WTC11 (cell line): ENCODE measurements at regions not wholly inside any gene's neighbourhood (a gene's known extent, or its start where the extent isn't known, plus 50 kb on each side); places are given as distances from the start of the nearest gene placed in this dataset.

Experiments used
- ATAC-seq: fragments of 200-7000 bp; cut with Tn5 transposase; 2 replicates; pipeline ENCODE4 v1.10.0; 2021; ENCODE audit warnings: mild to moderate bottlenecking, moderate library complexity
- CTCF ChIA-PET: fragments of 300-600 bp; sonication (Branson Sonifier 250); formaldehyde crosslinking; loops from one replicate; lab custom pipeline; 2021; ENCODE audit warnings: antibody characterized with exemption; lab: Charles Lee
- POLR2A ChIA-PET: fragments of 350-600 bp; sonication (Branson Sonifier 250); formaldehyde crosslinking; loops from one replicate; lab custom pipeline; 2021; ENCODE audit warnings: antibody characterized with exemption; lab: Charles Lee
- DNase-seq: peaks from one replicate; pipeline ENCODE4 v3.0.0; 2021; ENCODE audit warnings: low spot score
- H3K27ac Mint-ChIP-seq: 2 replicates; pipeline ENCODE4 v1.8.0; 2021; ENCODE audit warnings: mixed read lengths
- H3K27me3 Mint-ChIP-seq: 2 replicates; pipeline ENCODE4 v1.8.0; 2021; ENCODE audit warnings: low read depth, mild to moderate bottlenecking, moderate library complexity, mixed read lengths
- H3K36me3 Mint-ChIP-seq: 2 replicates; pipeline ENCODE4 v1.8.0; 2021; ENCODE audit warnings: mixed read lengths
- H3K4me1 Mint-ChIP-seq: 2 replicates; pipeline ENCODE4 v1.8.0; 2022; ENCODE audit warnings: mixed read lengths
- H3K4me3 Mint-ChIP-seq: 2 replicates; pipeline ENCODE4 v1.8.0; 2021; ENCODE audit warnings: mild to moderate bottlenecking, moderate library complexity, mixed read lengths
- H3K9me3 Mint-ChIP-seq: 2 replicates; pipeline ENCODE4 v1.8.0; 2021; ENCODE audit warnings: mixed read lengths
- ESRRA ChIP-seq: sonication (generic); formaldehyde crosslinking; IDR thresholded peaks from 2 replicates; pipeline ENCODE4 v1.8.1; 2022; ENCODE audit warnings: mild to moderate bottlenecking, missing genetic modification reagents, borderline replicate concordance
- GABPB1 ChIP-seq: sonication (generic); formaldehyde crosslinking; IDR thresholded peaks from 2 replicates; pipeline ENCODE4 v1.8.1; 2023; ENCODE audit warnings: mild to moderate bottlenecking, missing genetic modification reagents
- ZNF219 ChIP-seq: sonication (generic); formaldehyde crosslinking; IDR thresholded peaks from 2 replicates; pipeline ENCODE4 v1.8.0; 2023; ENCODE audit warnings: missing genetic modification reagents, mild to moderate bottlenecking, borderline replicate concordance
- ZNF232 ChIP-seq: sonication (generic); formaldehyde crosslinking; IDR thresholded peaks from 2 replicates; pipeline ENCODE4 v1.8.0; 2022; ENCODE audit warnings: mild to moderate bottlenecking, missing genetic modification reagents
- ZNF396 ChIP-seq: fragments of 250-450 bp; sonication (Bioruptor Pico); IDR thresholded peaks from 2 replicates; pipeline ENCODE4 v1.8.0; 2021; ENCODE audit warnings: mild to moderate bottlenecking, moderate library complexity, borderline replicate concordance
- ZNF423 ChIP-seq: fragments of 250-450 bp; sonication (Bioruptor Pico); IDR thresholded peaks from 2 replicates; pipeline ENCODE4 v2.1.2; 2022; ENCODE audit warnings: mild to moderate bottlenecking, moderate library complexity
- TF ChIP-seq, protein P1 (sequence below): fragments of 250-450 bp; sonication (Bioruptor Pico); IDR thresholded peaks from 2 replicates; pipeline ENCODE4 v1.9.0; 2021; ENCODE audit warnings: moderate library complexity, mild to moderate bottlenecking, inconsistent platforms, borderline replicate concordance
- TF ChIP-seq, protein P2 (sequence below): fragments of 250-450 bp; sonication (Bioruptor Pico); IDR thresholded peaks from 2 replicates; pipeline ENCODE4 v2.1.2; 2022; ENCODE audit warnings: mild to moderate bottlenecking, moderate library complexity
- TF ChIP-seq, protein P3 (sequence below): sonication (generic); formaldehyde crosslinking; IDR thresholded peaks from 2 replicates; pipeline ENCODE4 v1.8.1; 2022; ENCODE audit warnings: low read depth, missing genetic modification reagents, borderline replicate concordance
- TF ChIP-seq, protein P4 (sequence below): sonication (generic); formaldehyde crosslinking; IDR thresholded peaks from 2 replicates; pipeline ENCODE4 v1.8.0; 2022; ENCODE audit warnings: missing genetic modification reagents
- TF ChIP-seq, protein P5 (sequence below): sonication (generic); formaldehyde crosslinking; conservative IDR thresholded peaks from 2 replicates; pipeline ENCODE4 v1.8.1; 2022; ENCODE audit warnings: mild to moderate bottlenecking, missing genetic modification reagents
- TF ChIP-seq, protein P6 (sequence below): sonication (generic); formaldehyde crosslinking; IDR thresholded peaks from 2 replicates; pipeline ENCODE4 v1.8.1; 2022; ENCODE audit warnings: mild to moderate bottlenecking, missing genetic modification reagents, moderate library complexity, borderline replicate concordance
- TF ChIP-seq, protein P7 (sequence below): sonication (generic); formaldehyde crosslinking; IDR thresholded peaks from 2 replicates; pipeline ENCODE4 v1.8.0; 2022; ENCODE audit warnings: mild to moderate bottlenecking, missing genetic modification reagents
- TF ChIP-seq, protein P8 (sequence below): sonication (generic); formaldehyde crosslinking; IDR thresholded peaks from 2 replicates; pipeline ENCODE4 v1.8.1; 2022; ENCODE audit warnings: low read depth, mild to moderate bottlenecking, moderate library complexity, missing genetic modification reagents, borderline replicate concordance
- TF ChIP-seq, protein P9 (sequence below): fragments of 250-450 bp; sonication (Bioruptor Pico); conservative IDR thresholded peaks from 2 replicates; pipeline ENCODE4 v1.9.0; 2021; ENCODE audit warnings: mild to moderate bottlenecking
- TF ChIP-seq, protein P10 (sequence below): sonication (generic); formaldehyde crosslinking; IDR thresholded peaks from 2 replicates; pipeline ENCODE4 v1.8.1; 2023; ENCODE audit warnings: mild to moderate bottlenecking, missing genetic modification reagents, borderline replicate concordance
- TF ChIP-seq, protein P11 (sequence below): sonication (generic); formaldehyde crosslinking; IDR thresholded peaks from 2 replicates; pipeline ENCODE4 v1.8.1; 2023; ENCODE audit warnings: mild to moderate bottlenecking, missing genetic modification reagents, moderate library complexity

DNA sequence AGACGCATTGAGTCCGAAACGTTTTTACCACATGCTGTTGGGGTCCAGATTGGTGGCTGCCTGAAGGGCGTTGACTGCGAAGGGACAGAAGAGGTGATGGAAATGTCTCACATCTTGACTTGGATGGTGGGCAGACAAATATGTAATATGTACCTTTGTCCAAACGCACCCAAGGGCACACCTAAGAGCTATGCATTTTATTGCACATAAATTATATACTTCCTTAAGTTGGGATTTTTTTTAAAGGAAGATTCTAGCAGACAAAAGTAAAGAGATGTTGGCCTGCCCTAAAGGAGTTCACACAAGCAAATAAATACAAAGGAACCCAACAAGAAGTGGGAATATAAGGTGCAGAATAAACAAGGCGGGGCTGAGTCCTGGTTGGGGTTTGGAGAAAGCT lies 91.1 kb upstream of the TBL1X start (continued):
- TF ChIP-seq ZNF232 (CRISPR knock-in tag) (no peak), ZNF423 (CRISPR knock-in tag) (no peak), GABPB1 (CRISPR knock-in tag) (no peak), ESRRA (CRISPR knock-in tag) (no peak)
- TF ChIP-seq, protein P1, sequence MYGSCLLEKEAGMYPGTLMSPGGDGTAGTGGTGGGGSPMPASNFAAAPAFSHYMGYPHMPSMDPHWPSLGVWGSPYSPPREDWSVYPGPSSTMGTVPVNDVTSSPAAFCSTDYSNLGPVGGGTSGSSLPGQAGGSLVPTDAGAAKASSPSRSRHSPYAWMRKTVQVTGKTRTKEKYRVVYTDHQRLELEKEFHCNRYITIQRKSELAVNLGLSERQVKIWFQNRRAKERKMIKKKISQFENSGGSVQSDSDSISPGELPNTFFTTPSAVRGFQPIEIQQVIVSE (CRISPR knock-in tag) = no peak

DNA sequence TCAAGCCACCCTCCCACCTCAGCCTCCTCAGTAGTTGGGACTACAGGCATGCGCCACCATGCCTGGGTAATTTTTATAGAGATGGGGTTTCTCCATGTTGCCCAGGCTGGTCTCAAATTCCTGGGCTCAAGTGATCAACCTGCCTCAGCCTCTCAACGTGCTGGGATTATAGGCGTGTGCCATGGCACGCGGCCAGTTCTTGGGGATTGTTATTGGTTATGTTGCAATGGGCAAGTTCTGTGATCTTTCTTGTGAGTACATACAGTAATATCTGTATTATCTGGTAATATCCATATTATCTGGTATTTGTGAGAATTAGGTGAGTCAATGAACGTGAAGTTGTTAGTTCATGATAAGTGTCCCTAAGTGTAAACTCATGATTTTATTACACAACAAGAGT lies 90.3 kb upstream of the TBL1X start:
- H3K9me3 Mint-ChIP-seq = peaks cover 10% of the 10 kb centered on the region; the same call in 1 of the 2 replicates
- CTCF ChIA-PET = no interaction called here
- H3K4me3 Mint-ChIP-seq = no peak overlapping the region
- POLR2A ChIA-PET = no interaction called here
- no peak for DNase-seq
- no peak overlapping the region for H3K27ac Mint-ChIP-seq
- no peaks in the 10 kb centered on the region for H3K36me3 Mint-ChIP-seq
- no peaks in the 10 kb centered on the region for H3K27me3 Mint-ChIP-seq
- no peaks in the 10 kb centered on the region for H3K4me1 Mint-ChIP-seq
- ATAC-seq = no peak
- TF ChIP-seq, protein P2, sequence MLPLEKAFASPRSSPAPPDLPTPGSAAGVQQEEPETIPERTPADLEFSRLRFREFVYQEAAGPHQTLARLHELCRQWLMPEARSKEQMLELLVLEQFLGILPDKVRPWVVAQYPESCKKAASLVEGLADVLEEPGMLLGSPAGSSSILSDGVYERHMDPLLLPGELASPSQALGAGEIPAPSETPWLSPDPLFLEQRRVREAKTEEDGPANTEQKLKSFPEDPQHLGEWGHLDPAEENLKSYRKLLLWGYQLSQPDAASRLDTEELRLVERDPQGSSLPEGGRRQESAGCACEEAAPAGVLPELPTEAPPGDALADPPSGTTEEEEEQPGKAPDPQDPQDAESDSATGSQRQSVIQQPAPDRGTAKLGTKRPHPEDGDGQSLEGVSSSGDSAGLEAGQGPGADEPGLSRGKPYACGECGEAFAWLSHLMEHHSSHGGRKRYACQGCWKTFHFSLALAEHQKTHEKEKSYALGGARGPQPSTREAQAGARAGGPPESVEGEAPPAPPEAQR (CRISPR knock-in tag) = no peak
- TF ChIP-seq, protein P3, sequence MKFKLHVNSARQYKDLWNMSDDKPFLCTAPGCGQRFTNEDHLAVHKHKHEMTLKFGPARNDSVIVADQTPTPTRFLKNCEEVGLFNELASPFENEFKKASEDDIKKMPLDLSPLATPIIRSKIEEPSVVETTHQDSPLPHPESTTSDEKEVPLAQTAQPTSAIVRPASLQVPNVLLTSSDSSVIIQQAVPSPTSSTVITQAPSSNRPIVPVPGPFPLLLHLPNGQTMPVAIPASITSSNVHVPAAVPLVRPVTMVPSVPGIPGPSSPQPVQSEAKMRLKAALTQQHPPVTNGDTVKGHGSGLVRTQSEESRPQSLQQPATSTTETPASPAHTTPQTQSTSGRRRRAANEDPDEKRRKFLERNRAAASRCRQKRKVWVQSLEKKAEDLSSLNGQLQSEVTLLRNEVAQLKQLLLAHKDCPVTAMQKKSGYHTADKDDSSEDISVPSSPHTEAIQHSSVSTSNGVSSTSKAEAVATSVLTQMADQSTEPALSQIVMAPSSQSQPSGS (CRISPR knock-in tag) = no peak
- TF ChIP-seq, protein P4, sequence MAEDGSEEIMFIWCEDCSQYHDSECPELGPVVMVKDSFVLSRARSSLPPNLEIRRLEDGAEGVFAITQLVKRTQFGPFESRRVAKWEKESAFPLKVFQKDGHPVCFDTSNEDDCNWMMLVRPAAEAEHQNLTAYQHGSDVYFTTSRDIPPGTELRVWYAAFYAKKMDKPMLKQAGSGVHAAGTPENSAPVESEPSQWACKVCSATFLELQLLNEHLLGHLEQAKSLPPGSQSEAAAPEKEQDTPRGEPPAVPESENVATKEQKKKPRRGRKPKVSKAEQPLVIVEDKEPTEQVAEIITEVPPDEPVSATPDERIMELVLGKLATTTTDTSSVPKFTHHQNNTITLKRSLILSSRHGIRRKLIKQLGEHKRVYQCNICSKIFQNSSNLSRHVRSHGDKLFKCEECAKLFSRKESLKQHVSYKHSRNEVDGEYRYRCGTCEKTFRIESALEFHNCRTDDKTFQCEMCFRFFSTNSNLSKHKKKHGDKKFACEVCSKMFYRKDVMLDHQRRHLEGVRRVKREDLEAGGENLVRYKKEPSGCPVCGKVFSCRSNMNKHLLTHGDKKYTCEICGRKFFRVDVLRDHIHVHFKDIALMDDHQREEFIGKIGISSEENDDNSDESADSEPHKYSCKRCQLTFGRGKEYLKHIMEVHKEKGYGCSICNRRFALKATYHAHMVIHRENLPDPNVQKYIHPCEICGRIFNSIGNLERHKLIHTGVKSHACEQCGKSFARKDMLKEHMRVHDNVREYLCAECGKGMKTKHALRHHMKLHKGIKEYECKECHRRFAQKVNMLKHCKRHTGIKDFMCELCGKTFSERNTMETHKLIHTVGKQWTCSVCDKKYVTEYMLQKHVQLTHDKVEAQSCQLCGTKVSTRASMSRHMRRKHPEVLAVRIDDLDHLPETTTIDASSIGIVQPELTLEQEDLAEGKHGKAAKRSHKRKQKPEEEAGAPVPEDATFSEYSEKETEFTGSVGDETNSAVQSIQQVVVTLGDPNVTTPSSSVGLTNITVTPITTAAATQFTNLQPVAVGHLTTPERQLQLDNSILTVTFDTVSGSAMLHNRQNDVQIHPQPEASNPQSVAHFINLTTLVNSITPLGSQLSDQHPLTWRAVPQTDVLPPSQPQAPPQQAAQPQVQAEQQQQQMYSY (CRISPR knock-in tag) = no peak
- TF ChIP-seq, protein P5, sequence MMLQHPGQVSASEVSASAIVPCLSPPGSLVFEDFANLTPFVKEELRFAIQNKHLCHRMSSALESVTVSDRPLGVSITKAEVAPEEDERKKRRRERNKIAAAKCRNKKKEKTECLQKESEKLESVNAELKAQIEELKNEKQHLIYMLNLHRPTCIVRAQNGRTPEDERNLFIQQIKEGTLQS (CRISPR knock-in tag) = no peak
- TF ChIP-seq ZNF396 (CRISPR knock-in tag) = no peak
- TF ChIP-seq, protein P6, sequence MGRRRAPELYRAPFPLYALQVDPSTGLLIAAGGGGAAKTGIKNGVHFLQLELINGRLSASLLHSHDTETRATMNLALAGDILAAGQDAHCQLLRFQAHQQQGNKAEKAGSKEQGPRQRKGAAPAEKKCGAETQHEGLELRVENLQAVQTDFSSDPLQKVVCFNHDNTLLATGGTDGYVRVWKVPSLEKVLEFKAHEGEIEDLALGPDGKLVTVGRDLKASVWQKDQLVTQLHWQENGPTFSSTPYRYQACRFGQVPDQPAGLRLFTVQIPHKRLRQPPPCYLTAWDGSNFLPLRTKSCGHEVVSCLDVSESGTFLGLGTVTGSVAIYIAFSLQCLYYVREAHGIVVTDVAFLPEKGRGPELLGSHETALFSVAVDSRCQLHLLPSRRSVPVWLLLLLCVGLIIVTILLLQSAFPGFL (CRISPR knock-in tag) = no peak
- TF ChIP-seq, protein P7, sequence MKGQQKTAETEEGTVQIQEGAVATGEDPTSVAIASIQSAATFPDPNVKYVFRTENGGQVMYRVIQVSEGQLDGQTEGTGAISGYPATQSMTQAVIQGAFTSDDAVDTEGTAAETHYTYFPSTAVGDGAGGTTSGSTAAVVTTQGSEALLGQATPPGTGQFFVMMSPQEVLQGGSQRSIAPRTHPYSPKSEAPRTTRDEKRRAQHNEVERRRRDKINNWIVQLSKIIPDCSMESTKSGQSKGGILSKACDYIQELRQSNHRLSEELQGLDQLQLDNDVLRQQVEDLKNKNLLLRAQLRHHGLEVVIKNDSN (CRISPR knock-in tag) = no peak
- no peak for TF ChIP-seq ZNF219
- TF ChIP-seq, protein P8, sequence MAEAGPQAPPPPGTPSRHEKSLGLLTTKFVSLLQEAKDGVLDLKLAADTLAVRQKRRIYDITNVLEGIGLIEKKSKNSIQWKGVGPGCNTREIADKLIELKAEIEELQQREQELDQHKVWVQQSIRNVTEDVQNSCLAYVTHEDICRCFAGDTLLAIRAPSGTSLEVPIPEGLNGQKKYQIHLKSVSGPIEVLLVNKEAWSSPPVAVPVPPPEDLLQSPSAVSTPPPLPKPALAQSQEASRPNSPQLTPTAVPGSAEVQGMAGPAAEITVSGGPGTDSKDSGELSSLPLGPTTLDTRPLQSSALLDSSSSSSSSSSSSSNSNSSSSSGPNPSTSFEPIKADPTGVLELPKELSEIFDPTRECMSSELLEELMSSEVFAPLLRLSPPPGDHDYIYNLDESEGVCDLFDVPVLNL = no peak
- TF ChIP-seq, protein P9, sequence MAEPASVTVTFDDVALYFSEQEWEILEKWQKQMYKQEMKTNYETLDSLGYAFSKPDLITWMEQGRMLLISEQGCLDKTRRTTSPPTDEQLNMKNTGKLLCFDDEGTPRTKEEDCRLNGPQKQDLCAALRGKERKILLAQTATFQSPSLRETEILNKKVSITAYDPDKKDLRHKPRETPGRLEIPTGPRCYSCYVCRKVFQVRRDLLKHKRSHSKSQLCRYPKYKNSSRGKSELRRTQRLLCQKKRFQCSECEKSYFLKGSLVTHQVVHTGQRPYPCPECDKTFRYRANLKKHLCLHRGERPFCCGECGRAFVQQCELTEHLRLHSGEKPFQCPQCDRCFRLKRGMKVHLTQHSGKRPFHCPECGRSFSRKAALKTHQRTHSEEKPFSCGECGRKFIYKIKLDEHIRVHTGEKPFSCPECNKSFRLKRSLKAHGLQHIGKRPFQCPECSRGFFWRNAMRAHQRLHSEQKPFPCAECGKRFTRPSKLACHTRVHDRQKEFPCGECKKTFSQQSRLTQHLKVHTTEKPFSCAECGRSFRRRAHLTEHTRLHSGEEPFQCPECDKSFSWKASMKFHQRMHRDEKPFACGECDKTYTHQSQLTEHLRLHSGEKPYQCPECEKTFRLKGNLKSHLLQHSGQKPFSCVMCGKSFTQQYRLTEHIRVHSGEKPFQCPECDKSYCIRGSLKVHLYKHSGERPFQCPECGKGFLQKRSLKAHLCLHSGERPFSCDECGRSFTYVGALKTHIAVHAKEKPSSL (CRISPR knock-in tag) = no peak
- TF ChIP-seq, protein P10, sequence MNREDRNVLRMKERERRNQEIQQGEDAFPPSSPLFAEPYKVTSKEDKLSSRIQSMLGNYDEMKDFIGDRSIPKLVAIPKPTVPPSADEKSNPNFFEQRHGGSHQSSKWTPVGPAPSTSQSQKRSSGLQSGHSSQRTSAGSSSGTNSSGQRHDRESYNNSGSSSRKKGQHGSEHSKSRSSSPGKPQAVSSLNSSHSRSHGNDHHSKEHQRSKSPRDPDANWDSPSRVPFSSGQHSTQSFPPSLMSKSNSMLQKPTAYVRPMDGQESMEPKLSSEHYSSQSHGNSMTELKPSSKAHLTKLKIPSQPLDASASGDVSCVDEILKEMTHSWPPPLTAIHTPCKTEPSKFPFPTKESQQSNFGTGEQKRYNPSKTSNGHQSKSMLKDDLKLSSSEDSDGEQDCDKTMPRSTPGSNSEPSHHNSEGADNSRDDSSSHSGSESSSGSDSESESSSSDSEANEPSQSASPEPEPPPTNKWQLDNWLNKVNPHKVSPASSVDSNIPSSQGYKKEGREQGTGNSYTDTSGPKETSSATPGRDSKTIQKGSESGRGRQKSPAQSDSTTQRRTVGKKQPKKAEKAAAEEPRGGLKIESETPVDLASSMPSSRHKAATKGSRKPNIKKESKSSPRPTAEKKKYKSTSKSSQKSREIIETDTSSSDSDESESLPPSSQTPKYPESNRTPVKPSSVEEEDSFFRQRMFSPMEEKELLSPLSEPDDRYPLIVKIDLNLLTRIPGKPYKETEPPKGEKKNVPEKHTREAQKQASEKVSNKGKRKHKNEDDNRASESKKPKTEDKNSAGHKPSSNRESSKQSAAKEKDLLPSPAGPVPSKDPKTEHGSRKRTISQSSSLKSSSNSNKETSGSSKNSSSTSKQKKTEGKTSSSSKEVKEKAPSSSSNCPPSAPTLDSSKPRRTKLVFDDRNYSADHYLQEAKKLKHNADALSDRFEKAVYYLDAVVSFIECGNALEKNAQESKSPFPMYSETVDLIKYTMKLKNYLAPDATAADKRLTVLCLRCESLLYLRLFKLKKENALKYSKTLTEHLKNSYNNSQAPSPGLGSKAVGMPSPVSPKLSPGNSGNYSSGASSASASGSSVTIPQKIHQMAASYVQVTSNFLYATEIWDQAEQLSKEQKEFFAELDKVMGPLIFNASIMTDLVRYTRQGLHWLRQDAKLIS (CRISPR knock-in tag) = no peak
- TF ChIP-seq, protein P11, sequence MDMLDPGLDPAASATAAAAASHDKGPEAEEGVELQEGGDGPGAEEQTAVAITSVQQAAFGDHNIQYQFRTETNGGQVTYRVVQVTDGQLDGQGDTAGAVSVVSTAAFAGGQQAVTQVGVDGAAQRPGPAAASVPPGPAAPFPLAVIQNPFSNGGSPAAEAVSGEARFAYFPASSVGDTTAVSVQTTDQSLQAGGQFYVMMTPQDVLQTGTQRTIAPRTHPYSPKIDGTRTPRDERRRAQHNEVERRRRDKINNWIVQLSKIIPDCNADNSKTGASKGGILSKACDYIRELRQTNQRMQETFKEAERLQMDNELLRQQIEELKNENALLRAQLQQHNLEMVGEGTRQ (CRISPR knock-in tag) = no peak
